WERI-Rb-1 (cell line): ENCODE measurements at regions not wholly inside any gene's neighbourhood (a gene's known extent, or its start where the extent isn't known, plus 50 kb on each side); places are given as distances from the start of the nearest gene placed in this dataset.

Experiments
- DNase-seq: peaks from one replicate; pipeline ENCODE4 v3.0.0-alpha.2; 2020
- H3K27ac ChIP-seq: fragments of 250-450 bp; sonication (Bioruptor Pico); 2 replicates; pipeline ENCODE4 v1.5.1; 2020; ENCODE audit warnings: mild to moderate bottlenecking, moderate library complexity
- H3K27me3 ChIP-seq: fragments of 250-450 bp; sonication (Bioruptor Pico); 2 replicates; pipeline ENCODE4 v1.5.1; 2021; ENCODE audit warnings: mild to moderate bottlenecking, low read depth, moderate library complexity; ENCODE audit not compliant: insufficient read depth, severe bottlenecking
- H3K36me3 ChIP-seq: fragments of 250-450 bp; sonication (Bioruptor Pico); 2 replicates; pipeline ENCODE4 v1.5.1; 2020; ENCODE audit warnings: mild to moderate bottlenecking, moderate library complexity
- H3K4me3 ChIP-seq: 2 replicates; pipeline ENCODE4 v1.5.1; 2011; ENCODE audit warnings: low read depth, mild to moderate bottlenecking, control low read depth, low read length
- H3K9me3 ChIP-seq: fragments of 250-450 bp; sonication (Bioruptor Pico); 2 replicates; pipeline ENCODE4 v1.5.1; 2021; ENCODE audit warnings: mild to moderate bottlenecking, moderate library complexity; ENCODE audit not compliant: severe bottlenecking
- TF ChIP-seq, protein P1 (sequence below): IDR thresholded peaks from 2 replicates; pipeline ENCODE4 v1.5.1; 2011; ENCODE audit warnings: low read depth, mild to moderate bottlenecking, control low read depth, inconsistent platforms, low read length

DNA sequence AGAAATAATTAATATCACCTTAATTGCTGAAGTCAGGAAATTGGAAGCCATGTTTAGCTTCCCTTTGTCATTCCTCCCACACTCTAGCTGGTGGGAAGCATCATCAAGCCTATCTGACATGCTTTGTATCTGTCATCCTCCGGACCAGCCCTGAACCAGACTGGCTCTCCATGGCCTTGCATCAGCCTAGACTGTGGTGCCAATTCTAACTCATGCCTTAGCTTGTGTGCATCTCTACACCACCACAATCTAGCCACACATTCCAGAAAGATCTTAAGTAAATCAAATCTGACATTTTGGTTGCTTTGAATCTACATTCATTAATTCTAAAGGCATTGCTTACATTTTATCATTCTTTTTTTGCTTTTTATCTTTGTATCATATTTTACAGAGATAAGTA, 196.4 kb upstream of the VSTM2A start:
- Histone ChIP-seq H3K27me3 (no peaks in the 10 kb centered on the region), H3K4me3 (no peak overlapping the region), H3K9me3 (no peaks in the 10 kb centered on the region), H3K36me3 (no peaks in the 10 kb centered on the region), H3K27ac (no peak overlapping the region)
- DNase-seq, result no peak
- TF ChIP-seq, protein P1, sequence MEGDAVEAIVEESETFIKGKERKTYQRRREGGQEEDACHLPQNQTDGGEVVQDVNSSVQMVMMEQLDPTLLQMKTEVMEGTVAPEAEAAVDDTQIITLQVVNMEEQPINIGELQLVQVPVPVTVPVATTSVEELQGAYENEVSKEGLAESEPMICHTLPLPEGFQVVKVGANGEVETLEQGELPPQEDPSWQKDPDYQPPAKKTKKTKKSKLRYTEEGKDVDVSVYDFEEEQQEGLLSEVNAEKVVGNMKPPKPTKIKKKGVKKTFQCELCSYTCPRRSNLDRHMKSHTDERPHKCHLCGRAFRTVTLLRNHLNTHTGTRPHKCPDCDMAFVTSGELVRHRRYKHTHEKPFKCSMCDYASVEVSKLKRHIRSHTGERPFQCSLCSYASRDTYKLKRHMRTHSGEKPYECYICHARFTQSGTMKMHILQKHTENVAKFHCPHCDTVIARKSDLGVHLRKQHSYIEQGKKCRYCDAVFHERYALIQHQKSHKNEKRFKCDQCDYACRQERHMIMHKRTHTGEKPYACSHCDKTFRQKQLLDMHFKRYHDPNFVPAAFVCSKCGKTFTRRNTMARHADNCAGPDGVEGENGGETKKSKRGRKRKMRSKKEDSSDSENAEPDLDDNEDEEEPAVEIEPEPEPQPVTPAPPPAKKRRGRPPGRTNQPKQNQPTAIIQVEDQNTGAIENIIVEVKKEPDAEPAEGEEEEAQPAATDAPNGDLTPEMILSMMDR, result no peak

GRCh38 chr7:54349229-54349628, 192.9 kb upstream of the VSTM2A start:
- no peak for DNase-seq
- Histone ChIP-seq H3K4me3 (no peak overlapping the region), H3K9me3 (no peaks in the 10 kb centered on the region), H3K27me3 (no peaks in the 10 kb centered on the region), H3K27ac (no peak overlapping the region), H3K36me3 (no peaks in the 10 kb centered on the region)
- TF ChIP-seq, protein P1, result no peak

DNA sequence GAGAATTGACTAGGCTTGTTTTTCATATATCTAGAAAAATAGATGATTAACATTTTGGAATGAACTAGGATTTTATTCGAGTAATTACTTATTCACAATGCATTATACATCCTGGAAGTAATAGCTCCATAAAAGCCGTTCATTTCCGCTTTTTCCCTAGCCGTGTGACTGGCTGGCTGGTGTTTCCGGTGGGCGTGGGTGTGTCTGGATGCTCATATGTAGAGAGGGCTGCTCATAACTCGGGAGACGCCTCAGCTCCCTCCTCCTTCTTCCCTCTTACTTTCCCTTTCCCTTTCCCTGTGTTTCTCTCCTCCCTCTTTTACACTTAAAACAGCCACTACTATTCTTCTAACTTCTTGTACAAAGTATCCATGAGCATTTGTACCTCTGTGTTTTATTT, 187.7 kb upstream of the VSTM2A start:
- no peak overlapping the region for H3K4me3 ChIP-seq
- H3K36me3 ChIP-seq, result no peaks in the 10 kb centered on the region
- no peaks in the 10 kb centered on the region for H3K9me3 ChIP-seq
- no peak overlapping the region for H3K27ac ChIP-seq
- no peak for DNase-seq
- TF ChIP-seq, protein P1, result no peak
- no peaks in the 10 kb centered on the region for H3K27me3 ChIP-seq

DNA sequence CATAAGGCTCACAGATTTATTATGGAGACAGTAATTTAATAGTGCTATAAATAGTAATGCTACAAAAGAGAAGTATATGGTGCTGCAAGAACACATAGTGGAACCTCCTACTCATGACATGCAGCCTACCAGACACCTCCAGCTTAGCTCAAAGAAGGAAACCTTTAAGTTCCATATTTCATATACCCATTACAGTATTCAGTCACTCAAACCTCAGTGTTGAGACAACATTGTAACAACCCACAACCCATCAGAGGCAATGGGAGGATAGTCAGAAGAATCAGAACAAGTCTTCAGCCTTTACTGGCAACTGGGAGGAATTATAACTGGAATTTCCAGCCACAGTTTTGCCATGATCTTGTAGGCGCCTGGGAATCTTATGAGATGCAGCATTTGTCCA, 186.3 kb upstream of the VSTM2A start:
- H3K4me3 ChIP-seq, result no peak overlapping the region
- no peak for DNase-seq
- H3K27me3 ChIP-seq, result no peaks in the 10 kb centered on the region
- H3K27ac ChIP-seq, result no peak overlapping the region
- no peaks in the 10 kb centered on the region for H3K9me3 ChIP-seq
- TF ChIP-seq, protein P1, result no peak
- H3K36me3 ChIP-seq, result no peaks in the 10 kb centered on the region

- TF ChIP-seq, protein P1, result no peak
- Histone ChIP-seq H3K27me3 (no peaks in the 10 kb centered on the region), H3K36me3 (no peaks in the 10 kb centered on the region), H3K9me3 (no peaks in the 10 kb centered on the region), H3K27ac (no peak overlapping the region), H3K4me3 (no peak overlapping the region)
- no peak for DNase-seq
Observed at GRCh38 chr7:54360075-54360840, 181.9 kb upstream of the VSTM2A start.

GRCh38 chr7:54390565-54390964, 151.6 kb upstream of the VSTM2A start:
- Histone ChIP-seq H3K27me3 (no peaks in the 10 kb centered on the region), H3K36me3 (no peaks in the 10 kb centered on the region), H3K4me3 (no peak overlapping the region), H3K27ac (no peak overlapping the region), H3K9me3 (peaks cover 7% of the 10 kb centered on the region)
- TF ChIP-seq, protein P1, result no peak
- no peak for DNase-seq
